GM18519 (cell line): ENCODE measurements at regions not wholly inside any gene's neighbourhood (a gene's known extent, or its start where the extent isn't known, plus 50 kb on each side); places are given as distances from the start of the nearest gene placed in this dataset.

Experiments
- ATAC-seq: cut with Tn5 transposase; IDR thresholded peaks from one replicate; pipeline ENCODE4 v1.9.1; 2021; ENCODE audit warnings: mild to moderate bottlenecking, moderate library complexity; ENCODE audit not compliant: unreplicated experiment, low FRiP score

DNA sequence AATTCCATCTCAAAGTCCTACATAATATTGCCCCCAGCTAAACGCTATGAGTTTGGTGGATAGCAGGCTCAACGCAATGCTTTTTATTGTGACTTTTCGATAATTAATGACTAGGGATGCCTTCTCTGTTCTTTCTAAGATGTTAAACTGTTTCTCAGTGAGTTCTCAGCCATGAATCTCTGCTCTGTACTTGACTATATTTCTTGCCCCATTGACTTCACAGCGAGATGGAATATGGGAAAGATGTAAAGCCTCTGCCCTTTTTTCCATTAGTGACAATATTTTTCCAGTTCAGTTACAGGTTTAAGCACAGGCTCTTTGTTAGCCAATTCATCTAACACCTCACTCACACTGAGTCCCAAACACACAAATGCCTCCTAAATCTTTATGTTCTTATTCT, 1022.0 kb downstream of the ADGRL3 start:
- ATAC-seq = no peak

DNA sequence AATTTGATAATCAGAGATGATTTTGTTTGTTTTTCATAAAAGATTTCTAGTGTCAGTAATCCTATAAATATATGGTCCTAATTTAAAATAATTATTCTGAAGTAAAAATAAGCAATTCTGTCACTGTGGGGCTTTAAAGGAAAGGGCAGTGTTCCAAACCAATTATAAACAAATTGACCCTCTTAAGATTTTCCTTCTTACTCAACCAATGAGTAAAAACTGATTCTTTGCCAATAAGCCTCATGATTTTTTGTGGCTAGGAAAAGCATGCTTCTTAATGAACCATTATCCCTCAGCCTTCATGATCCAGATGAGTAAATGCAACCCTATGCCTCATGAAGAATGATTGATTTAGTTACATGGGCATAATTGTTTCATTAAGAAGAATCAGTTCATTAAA, 1010.4 kb downstream of the ADGRL3 start:
- no peak for ATAC-seq

DNA sequence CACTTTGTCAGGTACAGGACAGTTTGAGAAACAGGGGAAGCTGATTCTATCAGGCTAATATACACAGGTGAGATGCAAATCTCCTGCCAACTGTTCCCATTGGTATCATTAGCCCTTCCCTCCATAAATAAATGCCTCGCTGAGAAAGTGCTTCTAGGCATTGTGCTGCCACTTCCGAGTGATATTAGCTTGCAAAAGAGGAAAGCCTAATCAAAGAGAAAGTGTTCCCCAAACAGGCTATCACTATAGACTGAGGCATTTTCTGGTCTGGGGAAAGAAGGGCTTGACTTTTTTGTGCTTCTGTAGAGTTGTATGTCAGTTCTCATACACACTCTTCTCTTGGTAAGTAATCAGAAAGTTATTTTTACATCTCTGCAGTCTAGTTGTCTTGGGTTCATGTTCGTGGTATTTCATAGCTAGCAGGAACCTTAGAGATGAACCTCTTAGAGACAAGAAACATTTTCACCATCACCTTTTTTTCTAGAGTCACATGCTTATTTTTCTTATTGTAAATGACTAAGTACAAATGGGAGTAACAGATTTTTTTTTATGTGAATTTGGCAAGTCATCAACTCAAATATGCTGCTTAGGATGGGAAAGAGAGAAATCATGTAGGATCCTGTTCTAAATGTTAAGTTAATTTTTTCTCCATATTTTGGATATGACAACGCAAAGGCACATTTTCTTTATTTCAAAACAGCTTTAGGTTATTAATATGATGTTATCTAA, 1009.8 kb downstream of the ADGRL3 start:
- ATAC-seq = no peak

DNA sequence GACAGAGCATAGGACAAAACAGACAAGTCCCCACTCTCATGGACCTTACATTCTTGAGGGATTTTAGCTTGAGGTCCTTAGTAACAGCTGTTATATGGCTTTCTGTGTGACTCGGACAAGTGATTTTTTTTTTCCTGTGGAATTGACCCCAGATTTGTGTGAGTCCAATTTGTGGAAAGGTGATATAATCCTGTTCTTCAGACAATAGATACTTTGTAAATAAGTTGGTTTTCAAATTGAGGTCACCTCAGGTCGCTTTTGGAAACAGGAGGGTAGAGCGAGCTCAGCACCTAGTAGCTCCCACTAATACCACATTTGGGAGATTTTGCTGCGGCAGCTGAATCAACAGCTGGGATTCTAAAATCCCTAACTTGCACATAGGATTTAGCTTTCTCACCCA, 1008.8 kb downstream of the ADGRL3 start:
- no peak for ATAC-seq

DNA sequence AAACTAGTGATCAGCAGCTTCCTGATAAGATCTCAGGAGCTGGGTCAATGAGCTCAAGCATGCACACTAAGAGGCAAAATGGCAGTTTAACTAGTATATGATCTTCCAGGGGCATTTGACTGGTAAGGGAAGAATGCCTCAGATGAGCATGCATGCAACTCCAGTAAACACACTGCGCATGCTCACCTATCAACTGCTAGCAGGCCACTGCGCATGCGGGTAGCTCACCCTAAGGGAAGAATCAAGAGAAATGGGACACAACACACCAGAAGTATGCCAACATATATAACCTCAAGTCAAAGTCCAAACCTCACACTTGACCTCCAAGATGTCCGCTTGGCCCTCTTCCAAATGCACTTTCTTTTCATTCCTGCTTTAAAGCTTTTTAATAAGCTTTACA, 1004.0 kb downstream of the ADGRL3 start:
- no peak for ATAC-seq

DNA sequence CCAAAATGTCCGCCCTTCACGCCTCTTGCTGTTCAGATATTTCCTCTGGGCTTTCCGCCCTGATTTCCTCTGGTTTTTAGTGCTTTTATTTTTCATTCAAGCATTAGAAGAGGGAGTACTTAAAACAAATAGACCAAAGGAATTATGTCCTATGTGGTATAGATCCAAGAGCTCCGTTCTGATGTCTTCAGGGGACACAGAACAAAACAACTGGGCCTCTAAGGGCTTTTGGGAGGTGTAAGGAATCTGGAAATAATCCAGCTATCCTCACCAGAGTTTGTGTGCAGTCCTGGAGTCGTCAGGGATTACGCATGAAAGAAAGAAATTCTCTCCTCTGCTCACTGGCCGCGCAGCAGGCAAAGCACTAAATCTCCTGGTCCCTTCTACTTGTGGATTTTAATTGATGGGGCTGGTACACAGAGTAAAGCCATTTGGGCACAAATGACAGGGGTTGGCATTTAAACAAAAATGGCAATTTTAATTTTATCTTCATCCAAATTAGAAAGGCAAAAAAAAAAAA, 999.2 kb downstream of the ADGRL3 start:
- no peak for ATAC-seq

DNA sequence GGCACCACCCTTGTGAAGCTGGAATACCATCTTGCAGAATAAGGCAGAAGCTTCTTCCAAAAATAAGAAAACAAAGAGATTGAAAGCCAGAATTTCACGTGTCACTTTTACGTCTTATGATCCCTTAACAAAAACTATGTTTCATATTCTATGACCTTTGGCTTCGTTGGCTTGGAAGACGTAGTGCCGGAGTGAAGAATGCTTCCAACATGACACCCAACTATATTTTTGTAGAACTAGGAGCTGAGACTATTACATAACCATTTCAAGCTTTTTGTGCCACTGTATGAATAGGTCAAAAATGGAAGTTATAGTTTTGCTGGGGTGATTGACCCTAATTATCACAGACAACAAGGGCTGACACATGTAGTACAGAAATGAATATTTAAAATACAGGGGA, 996.2 kb downstream of the ADGRL3 start:
- no peak for ATAC-seq

DNA sequence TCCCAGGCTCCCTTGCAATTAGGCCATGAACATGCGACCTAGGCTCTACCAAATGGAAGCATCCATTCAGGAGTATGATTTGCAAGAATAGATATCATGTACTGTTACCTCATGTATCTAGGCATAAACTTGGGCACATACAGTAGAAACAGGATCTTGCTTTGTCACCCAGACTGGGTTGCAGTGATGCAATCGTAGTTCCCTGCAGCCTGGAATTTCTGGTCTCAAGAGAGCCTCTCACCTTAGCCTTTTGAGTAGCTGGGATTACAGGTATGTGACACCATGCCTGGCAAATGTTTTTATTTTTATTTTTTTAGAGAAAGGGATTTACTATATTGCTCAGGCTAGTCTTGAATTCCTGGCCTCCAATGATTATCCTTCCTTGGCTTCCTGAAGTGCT, 994.2 kb downstream of the ADGRL3 start:
- no peak for ATAC-seq

DNA sequence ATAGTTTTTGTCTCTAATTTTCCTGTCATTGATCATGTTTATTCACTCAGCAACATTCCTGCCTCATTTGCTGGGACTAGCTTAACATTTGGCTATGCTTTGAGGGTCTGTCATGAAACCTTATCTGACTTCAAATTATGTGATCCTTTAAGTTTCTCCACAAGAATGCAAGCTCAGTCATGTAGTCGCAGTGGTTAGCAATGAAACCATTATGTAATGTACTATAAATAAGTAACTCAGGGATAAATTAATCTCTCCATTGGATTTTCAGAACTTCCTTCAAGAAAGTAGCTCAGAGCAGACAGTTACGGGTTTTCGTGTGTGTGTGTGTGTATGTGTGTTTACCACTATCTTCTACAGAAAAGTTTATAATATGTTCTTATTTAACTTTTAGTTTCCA, 993.6 kb downstream of the ADGRL3 start:
- no peak for ATAC-seq

DNA sequence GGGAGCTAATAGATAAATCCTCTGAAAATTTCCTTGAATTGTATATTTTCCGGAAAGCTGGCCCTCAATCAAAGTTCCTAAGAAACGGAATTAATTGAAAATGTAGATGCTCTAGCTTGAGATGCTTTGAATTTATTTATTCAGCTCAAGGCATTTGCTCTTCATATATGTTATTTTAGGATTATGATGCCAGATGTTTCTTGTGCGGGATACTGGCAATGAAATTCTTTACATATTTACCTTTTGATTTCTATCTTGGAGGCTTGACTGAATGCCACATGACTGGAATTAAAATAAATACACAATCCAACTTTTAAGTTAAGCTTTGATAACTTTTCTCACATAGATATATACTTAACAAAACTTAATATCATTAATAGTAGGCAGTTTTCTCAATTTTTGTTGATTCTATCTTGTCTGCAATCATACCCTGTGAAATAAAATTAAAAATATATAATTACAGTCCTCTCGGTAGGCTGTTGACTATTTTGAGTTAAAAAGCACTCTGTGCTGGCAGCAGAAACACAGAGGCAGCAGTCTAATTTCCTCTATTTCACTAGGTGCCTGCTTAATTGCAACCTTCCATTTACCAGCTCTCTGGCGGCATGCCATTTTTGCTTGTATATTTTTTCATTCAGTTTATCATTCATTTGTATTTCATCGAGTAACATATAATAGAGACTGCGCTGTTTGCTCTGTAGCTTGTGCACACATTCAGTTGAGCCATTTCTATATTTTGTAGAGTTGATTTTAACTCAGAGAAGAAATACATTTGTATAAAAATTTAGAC, 991.5 kb downstream of the ADGRL3 start:
- no peak for ATAC-seq

DNA sequence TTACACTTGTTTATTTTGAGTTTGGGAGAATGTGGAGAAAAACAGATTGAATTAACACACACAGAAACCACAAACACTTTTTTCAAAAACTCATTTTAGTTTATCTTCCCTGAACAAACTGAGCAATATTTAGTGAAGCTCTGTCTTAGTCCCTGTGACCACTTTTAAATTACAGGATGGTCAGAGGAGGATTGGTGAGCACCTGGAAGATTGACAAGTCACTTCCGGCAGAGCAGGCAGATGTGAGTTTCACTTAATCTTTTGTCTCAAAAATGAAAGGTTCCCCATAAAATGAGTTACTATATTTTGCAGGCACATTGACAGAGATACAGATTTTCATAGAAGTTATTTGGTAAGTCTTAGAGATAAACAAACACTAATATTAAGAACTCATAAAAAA, 970.1 kb downstream of the ADGRL3 start:
- ATAC-seq = no peak

DNA sequence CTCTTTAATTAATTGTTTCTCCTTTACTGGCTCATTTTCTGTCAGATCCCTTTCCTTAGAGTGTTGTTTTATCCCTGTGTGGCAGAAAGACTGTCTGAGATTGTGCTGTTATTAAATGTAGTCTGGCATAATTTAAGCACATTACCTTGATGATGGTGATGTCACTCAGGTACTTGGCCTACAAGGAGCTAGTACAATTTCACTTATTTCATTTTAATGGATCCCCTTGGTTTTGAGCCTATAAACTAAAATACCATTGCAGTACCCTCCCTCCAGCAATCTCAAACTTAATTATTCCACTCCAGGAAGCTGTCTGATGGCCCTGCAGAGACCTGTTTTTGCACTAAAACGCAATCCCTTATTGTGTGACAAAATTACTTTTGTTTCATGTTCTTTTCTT, 968.6 kb downstream of the ADGRL3 start:
- no peak for ATAC-seq

DNA sequence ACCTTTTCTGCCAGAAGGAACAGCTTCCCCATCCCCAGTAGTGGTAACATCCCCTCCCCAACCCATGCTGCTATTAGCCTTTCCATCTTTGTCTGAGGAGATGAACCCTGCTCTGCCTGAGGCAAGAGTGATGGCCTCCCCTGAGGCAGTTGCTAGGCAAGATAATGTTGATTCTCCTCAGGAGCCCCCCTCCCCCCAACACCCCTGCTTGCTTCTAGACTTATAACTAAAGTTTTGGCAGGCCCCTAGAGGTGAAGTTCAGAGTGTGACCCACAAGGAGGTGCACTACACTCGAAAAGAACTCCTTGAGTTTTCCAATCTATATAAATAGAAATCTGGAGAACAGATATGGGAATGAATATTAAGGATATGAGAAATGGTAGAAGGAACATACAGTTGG, 962.5 kb downstream of the ADGRL3 start:
- ATAC-seq = no peak

DNA sequence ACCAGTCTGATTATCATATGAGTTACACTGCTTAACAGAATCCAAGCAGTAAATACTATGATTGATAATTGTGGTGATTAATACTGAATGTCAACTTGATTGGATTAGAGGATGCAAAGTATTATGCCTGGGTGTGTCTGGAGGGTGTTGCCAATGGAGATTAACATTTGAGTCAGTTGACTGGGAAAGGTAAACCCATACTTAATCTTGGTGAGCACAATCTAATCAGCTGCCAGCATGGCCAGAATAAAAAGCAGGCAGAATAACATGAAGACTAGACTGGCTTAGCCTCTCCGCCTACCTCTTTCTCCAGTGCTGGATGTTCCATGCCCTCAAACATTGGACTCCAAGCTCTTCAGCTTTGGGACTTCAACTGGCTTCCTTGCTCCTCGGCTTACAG, 961.3 kb downstream of the ADGRL3 start:
- no peak for ATAC-seq

DNA sequence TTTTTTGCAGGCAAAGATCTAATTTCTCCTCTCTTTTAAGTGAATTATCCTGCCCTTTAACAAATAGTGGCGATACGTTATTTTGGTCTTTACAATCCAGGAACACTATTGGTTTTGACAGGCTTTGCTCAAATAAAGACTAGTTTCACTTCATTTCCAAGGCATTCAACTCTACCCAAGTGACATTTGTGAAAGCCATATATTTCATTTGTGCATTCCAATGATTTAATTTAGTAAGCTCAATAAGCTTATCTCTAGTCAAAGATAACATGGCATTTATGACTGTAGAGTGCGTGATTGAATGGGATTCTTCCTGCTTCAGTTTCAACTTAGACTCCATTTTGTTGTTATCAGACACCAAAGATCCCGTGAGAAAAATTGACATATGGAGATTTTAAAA, 959.8 kb downstream of the ADGRL3 start:
- no peak for ATAC-seq

DNA sequence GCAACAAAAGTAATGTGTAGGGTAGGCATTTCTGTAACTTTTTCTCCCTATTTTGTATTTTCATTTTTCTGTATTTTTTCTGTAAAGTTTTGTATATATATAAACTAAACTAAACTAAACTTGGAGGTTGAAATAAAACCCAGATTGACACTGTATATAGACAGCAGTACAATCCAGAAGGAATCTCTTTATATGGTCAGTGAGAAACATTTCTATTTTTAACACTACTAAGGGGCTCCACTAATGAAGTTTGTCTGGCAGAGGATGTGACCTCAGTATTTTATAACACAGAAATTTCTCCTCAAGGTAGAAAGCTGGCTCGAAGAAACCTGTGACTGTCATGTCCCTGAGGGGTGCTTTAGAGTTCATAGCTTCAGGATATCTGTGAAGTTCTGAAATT, 959.2 kb downstream of the ADGRL3 start:
- ATAC-seq = no peak

DNA sequence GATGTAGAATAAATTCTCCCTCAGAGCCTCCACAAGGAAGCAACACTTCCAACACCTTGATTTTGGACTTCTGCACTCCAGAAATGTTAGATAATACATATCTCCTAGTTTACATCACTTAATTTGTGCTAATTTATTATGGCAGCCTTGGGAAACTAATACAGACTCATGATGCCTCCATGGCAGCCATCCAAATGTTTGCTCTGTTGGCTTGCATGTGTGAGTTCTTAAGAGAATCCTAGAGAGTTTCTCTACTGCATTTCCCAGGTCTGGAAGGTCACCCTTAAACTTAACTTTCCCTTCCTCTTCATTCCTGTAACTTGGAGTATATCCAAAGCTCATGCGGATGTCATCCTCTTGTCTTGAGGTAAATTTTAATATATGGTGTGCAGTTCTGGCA, 956.1 kb downstream of the ADGRL3 start:
- no peak for ATAC-seq

DNA sequence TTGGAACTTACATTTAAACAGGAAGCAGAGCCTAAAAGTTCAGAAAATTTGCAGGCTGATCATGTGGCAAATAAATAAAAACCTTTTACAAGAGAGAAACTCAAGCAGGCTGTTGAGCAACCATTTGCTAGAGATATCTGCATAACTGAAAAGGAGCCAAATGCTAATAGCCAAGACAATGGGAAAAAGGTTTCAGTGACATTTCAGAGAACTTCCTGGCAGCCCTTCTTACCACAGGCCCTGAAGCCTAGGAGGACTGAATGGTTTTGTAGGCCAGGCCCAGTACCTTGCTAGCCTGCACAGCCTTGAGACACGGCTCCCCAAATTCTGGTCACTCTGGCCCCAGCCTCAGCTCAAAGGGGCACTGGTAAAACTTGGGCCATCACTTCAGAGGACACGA, 945.1 kb downstream of the ADGRL3 start:
- ATAC-seq = no peak

DNA sequence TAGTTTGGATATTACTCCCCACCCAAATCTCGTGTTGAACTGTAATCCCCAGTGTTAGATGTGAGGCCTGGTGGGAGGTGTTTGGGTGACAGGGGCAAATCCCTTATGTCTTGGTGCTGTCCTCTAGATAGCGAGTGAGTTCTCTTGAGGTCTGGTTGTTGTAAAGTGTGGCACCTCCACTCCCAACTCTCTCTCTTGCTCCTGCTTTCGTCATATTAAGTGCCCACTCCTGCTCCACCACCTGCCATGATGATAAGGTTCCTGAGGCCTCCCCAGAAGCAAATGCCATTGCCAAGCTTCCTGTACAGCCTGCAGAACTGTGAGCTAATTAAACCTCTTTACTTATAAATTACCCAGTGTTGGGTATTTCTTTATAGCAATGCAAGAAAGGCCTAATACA, 944.3 kb downstream of the ADGRL3 start:
- no peak for ATAC-seq

DNA sequence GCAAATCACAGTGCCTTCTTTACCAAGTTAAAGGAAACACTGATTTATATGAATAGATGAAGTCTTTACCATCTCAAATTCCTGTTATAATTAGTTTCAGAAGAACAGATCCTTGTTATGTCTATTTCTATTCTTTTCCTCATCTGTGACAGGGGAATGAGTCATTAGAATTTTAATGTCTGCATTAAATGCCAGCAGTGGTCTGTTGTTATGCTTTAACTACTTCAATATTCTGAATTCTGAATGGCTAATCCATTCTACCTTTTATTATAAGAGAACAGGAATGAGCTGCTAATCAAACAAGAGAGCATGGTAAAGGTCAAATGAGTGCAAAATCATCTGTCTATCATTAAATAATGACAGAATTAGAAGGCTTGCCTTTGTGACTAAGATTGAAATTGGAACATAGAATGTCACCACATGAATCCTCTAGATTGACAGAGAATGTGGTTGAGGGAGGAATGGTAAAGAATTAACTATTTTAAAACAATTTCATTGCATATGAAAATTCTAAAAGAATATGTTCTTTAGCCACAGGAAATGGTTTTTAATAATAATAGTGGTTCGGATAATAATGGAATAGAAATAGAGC, 935.5 kb downstream of the ADGRL3 start:
- no peak for ATAC-seq

DNA sequence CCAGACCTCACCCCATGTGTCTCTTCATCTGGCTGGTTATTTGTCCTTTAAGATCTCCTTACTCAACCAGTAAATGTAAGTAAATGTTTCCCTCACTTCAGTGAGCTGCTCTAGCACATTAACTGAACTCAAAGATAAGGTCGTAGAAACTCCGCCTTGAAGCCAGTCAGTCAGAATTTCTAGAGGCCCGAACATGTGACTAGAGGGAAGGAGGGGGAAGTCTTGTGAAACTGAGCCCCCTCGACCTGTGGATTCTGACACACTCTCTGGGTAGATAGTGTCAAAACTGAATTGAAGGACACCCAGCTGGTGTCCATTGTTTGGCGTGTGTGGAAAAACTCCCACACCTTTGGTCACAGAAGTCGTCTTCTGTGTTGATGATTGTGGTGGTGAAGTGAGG, 933.9 kb downstream of the ADGRL3 start:
- ATAC-seq = no peak
